ENCODE measurements at regions not wholly inside any gene's neighbourhood (a gene's known extent, or its start where the extent isn't known, plus 50 kb on each side); places are given as distances from the start of the nearest gene placed in this dataset.

- no peaks in the 10 kb centered on the region for H3K27me3 ChIP-seq (ENCODE audit: low read depth, low read length)
- no peak overlapping the region for H3K4me2 ChIP-seq (ENCODE audit: low read length)
- TF ChIP-seq EZH2phosphoT487 (IDR thresholded peaks at IDR 0.05; ENCODE audit: low read depth) (no peak), CTCF (IDR thresholded peaks at IDR 0.05; ENCODE audit: low read depth, low read length) (no peak)
- no peaks in the 10 kb centered on the region for H3K36me3 ChIP-seq (replicated peaks; ENCODE audit: low read depth, low read length)
- H2AFZ ChIP-seq (ENCODE audit: low read depth, low read length), result no peak overlapping the region
- H3K9ac ChIP-seq (ENCODE audit: low read length), result no peak overlapping the region
- H3K9me3 ChIP-seq (ENCODE audit: insufficient read depth, low read length), result no peaks in the 10 kb centered on the region
- no peaks in the 10 kb centered on the region for H4K20me1 ChIP-seq (ENCODE audit: insufficient read depth, low read length)
- H3K4me3 ChIP-seq (ENCODE audit: low read length), result no peak overlapping the region
- H3K4me1 ChIP-seq (ENCODE audit: low read length), result peaks cover 10% of the 10 kb centered on the region
- no peak overlapping the region for H3K27ac ChIP-seq (ENCODE audit: low read length)
- no peaks in the 10 kb centered on the region for H3K79me2 ChIP-seq (ENCODE audit: low read length)
These were observed 160.9 kb upstream of the FZD8 start for GRCh38 chr10:35803046-35803445.

GRCh38 chr10:35797187-35797586 is 155.1 kb upstream of the FZD8 start:
- no peak for TF ChIP-seq CTCF (IDR thresholded peaks at IDR 0.05; ENCODE audit: low read depth, low read length)
- TF ChIP-seq EZH2phosphoT487 (IDR thresholded peaks at IDR 0.05; ENCODE audit: low read depth), result no peak
- no peak overlapping the region for H3K4me3 ChIP-seq (ENCODE audit: low read length)
- no peaks in the 10 kb centered on the region for H4K20me1 ChIP-seq (ENCODE audit: insufficient read depth, low read length)

GRCh38 chr10:35795131-35795824 is 153.2 kb upstream of the FZD8 start:
- H3K36me3 ChIP-seq (replicated peaks; ENCODE audit: low read depth, low read length), result no peaks in the 10 kb centered on the region
- no peak overlapping the region for H3K4me2 ChIP-seq (ENCODE audit: low read length)
- peaks cover 39% of the 10 kb centered on the region for H3K4me1 ChIP-seq (ENCODE audit: low read length)
- H4K20me1 ChIP-seq (ENCODE audit: insufficient read depth, low read length), result no peaks in the 10 kb centered on the region
- TF ChIP-seq EZH2phosphoT487 (IDR thresholded peaks at IDR 0.05; ENCODE audit: low read depth), result no peak
- TF ChIP-seq CTCF (IDR thresholded peaks at IDR 0.05; ENCODE audit: low read depth, low read length), result no peak
- no peaks in the 10 kb centered on the region for H3K27me3 ChIP-seq (ENCODE audit: low read depth, low read length)
- no peak overlapping the region for H3K4me3 ChIP-seq (ENCODE audit: low read length)
- H3K79me2 ChIP-seq (ENCODE audit: low read length), result no peaks in the 10 kb centered on the region
- no peak overlapping the region for H3K9ac ChIP-seq (ENCODE audit: low read length)
- H3K9me3 ChIP-seq (ENCODE audit: insufficient read depth, low read length), result no peaks in the 10 kb centered on the region
- no peak overlapping the region for H3K27ac ChIP-seq (ENCODE audit: low read length)
- H2AFZ ChIP-seq (ENCODE audit: low read depth, low read length), result no peak overlapping the region

More at GRCh38 chr10:35797187-35797586, 155.1 kb upstream of the FZD8 start:
- Histone ChIP-seq H3K79me2 (ENCODE audit: low read length) (no peaks in the 10 kb centered on the region), H3K4me1 (ENCODE audit: low read length) (peaks cover 20% of the 10 kb centered on the region), H3K4me2 (ENCODE audit: low read length) (no peak overlapping the region), H2AFZ (ENCODE audit: low read depth, low read length) (no peak overlapping the region), H3K9me3 (ENCODE audit: insufficient read depth, low read length) (no peaks in the 10 kb centered on the region), H3K36me3 (replicated peaks; ENCODE audit: low read depth, low read length) (no peaks in the 10 kb centered on the region), H3K27ac (ENCODE audit: low read length) (no peak overlapping the region), H3K9ac (ENCODE audit: low read length) (no peak overlapping the region), H3K27me3 (ENCODE audit: low read depth, low read length) (no peaks in the 10 kb centered on the region)

GRCh38 chr10:35794703-35795102 is 152.6 kb upstream of the FZD8 start:
- no peaks in the 10 kb centered on the region for H3K79me2 ChIP-seq (ENCODE audit: low read length)
- peaks cover 44% of the 10 kb centered on the region for H3K4me1 ChIP-seq (ENCODE audit: low read length)
- TF ChIP-seq CTCF (IDR thresholded peaks at IDR 0.05; ENCODE audit: low read depth, low read length) (no peak), EZH2phosphoT487 (IDR thresholded peaks at IDR 0.05; ENCODE audit: low read depth) (no peak)
- H3K9me3 ChIP-seq (ENCODE audit: insufficient read depth, low read length), result no peaks in the 10 kb centered on the region
- no peak overlapping the region for H2AFZ ChIP-seq (ENCODE audit: low read depth, low read length)
- H3K36me3 ChIP-seq (replicated peaks; ENCODE audit: low read depth, low read length), result no peaks in the 10 kb centered on the region
- H4K20me1 ChIP-seq (ENCODE audit: insufficient read depth, low read length), result no peaks in the 10 kb centered on the region
- no peaks in the 10 kb centered on the region for H3K27me3 ChIP-seq (ENCODE audit: low read depth, low read length)
- H3K9ac ChIP-seq (ENCODE audit: low read length), result no peak overlapping the region
- no peak overlapping the region for H3K4me2 ChIP-seq (ENCODE audit: low read length)
- no peak overlapping the region for H3K27ac ChIP-seq (ENCODE audit: low read length)
- H3K4me3 ChIP-seq (ENCODE audit: low read length), result no peak overlapping the region

Measured in OCI-LY3 (cell line).